ENCODE measurements at regions not wholly inside any gene's neighbourhood (a gene's known extent, or its start where the extent isn't known, plus 50 kb on each side); places are given as distances from the start of the nearest gene placed in this dataset.

- TF ChIP-seq, protein P1, sequence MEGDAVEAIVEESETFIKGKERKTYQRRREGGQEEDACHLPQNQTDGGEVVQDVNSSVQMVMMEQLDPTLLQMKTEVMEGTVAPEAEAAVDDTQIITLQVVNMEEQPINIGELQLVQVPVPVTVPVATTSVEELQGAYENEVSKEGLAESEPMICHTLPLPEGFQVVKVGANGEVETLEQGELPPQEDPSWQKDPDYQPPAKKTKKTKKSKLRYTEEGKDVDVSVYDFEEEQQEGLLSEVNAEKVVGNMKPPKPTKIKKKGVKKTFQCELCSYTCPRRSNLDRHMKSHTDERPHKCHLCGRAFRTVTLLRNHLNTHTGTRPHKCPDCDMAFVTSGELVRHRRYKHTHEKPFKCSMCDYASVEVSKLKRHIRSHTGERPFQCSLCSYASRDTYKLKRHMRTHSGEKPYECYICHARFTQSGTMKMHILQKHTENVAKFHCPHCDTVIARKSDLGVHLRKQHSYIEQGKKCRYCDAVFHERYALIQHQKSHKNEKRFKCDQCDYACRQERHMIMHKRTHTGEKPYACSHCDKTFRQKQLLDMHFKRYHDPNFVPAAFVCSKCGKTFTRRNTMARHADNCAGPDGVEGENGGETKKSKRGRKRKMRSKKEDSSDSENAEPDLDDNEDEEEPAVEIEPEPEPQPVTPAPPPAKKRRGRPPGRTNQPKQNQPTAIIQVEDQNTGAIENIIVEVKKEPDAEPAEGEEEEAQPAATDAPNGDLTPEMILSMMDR (IDR thresholded peaks at IDR 0.05; ENCODE audit: control extremely low read depth, extremely low read depth, low read depth, missing control alignments), result no peak
- DNase-seq (ENCODE audit: extremely low spot score), result no peak
- ChIA-PET POLR2A (interaction anchor here (0.7 kb wide), 1 partner anchor 10 kb away, joined by 3 read pairs; no protein-coding TSS in a partner anchor), CTCF (interaction anchor here (1.0 to 2.7 kb wide), 4 partner anchors 10 to 192 kb away, joined by 3 to 19 read pairs (median 8); no protein-coding TSS in a partner anchor)
Observed at GRCh38 chr2:64837925-64838641, 151.1 kb upstream of the SLC1A4 start.

DNA sequence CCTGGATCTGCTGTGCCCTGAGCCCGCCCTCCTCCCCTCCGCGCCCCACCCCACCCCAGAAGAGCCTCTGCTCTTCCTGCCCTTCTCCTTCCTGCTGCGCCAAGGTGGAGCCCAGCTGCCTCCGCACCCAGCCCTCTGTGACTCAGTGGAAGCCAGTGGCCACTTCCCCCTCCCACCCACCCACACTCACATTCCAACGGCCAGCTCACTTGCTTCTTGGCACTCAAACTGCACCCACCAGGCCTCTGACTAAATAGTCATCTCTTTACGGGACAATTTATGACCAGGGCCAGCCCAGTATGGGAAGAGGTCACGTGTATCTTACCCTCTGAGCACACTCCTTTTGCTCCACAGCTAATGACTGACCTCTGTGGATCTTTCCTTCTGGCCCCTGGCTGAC is 150.4 kb upstream of the SLC1A4 start:
- TF ChIP-seq, protein P1 (IDR thresholded peaks at IDR 0.05; ENCODE audit: control extremely low read depth, extremely low read depth, low read depth, missing control alignments), result no peak
- CTCF ChIA-PET, result interaction anchor here (1.1 to 2.7 kb wide), 3 partner anchors 9 to 230 kb away, joined by 4 to 19 read pairs (median 14); no protein-coding TSS in a partner anchor
- POLR2A ChIA-PET, result no interaction called here
- no peak for DNase-seq (ENCODE audit: extremely low spot score)

DNA sequence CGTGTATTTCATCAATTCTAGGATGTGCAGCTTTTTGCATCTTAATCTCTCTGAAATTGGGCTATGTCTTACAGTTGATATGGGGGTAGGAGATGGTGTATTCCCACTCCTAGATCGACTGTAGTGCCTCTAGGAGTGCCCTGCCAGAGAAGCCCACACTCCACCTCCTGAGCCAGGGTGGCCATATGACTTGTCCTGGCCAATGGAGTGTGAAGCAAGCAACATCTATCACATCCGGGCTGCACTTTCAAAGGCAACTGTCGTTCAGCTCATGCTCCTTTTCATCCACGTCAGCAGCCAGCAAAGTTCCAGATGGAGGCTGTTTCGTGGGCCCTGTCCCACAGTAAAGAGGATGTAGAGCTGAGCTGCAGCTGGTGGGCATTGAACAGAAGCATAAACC is 149.4 kb upstream of the SLC1A4 start:
- TF ChIP-seq, protein P1 (IDR thresholded peaks at IDR 0.05; ENCODE audit: control extremely low read depth, extremely low read depth, low read depth, missing control alignments), result no peak
- peak; percentile 72 for DNase-seq (ENCODE audit: extremely low spot score)
- ChIA-PET CTCF (interaction anchor here (0.9 to 2.7 kb wide), 6 partner anchors 8 to 231 kb away, joined by 3 to 19 read pairs (median 5); no protein-coding TSS in a partner anchor), POLR2A (interaction anchor here (1.5 kb wide), 1 partner anchor 12 kb away, joined by 3 read pairs; no protein-coding TSS in a partner anchor)

- ChIA-PET CTCF (interaction anchor here (1.0 to 2.7 kb wide), 6 partner anchors 8 to 18 kb away, joined by 4 to 19 read pairs (median 10); no protein-coding TSS in a partner anchor), POLR2A (interaction anchor here (1.5 kb wide), 1 partner anchor 13 kb away, joined by 3 read pairs; no protein-coding TSS in a partner anchor)
- TF ChIP-seq, protein P1 (IDR thresholded peaks at IDR 0.05; ENCODE audit: control extremely low read depth, extremely low read depth, low read depth, missing control alignments), result no peak
- DNase-seq (ENCODE audit: extremely low spot score), result no peak
Observed at GRCh38 chr2:64840426-64840881, 148.7 kb upstream of the SLC1A4 start.

DNA sequence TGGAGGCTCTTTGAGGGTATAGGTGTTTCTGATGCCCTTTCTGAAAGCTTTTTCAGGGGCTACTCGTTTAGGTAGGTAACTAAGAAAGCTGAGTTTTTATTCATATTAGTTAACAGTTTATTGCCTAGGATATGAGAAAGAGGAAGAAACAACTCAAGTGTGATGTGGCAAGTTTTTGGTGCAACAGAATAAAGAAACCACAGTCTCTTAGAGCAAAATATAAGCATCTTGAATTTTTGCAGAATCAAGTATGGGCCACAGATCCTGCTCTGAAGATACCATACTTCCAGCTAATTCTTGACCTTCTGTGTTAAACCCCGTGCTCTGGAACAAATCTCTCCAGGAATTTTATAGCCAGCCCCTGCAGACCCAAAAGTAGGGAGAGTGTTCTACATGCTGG is 147.7 kb upstream of the SLC1A4 start:
- CTCF ChIA-PET, result interaction anchor here (1.0 to 1.9 kb wide), 5 partner anchors 10 to 510 kb away, joined by 3 to 13 read pairs (median 4); no protein-coding TSS in a partner anchor
- TF ChIP-seq, protein P1 (IDR thresholded peaks at IDR 0.05; ENCODE audit: control extremely low read depth, extremely low read depth, low read depth, missing control alignments), result no peak
- no peak for DNase-seq (ENCODE audit: extremely low spot score)
- POLR2A ChIA-PET, result interaction anchor here (0.7 kb wide), 1 partner anchor 309 kb away, joined by 3 read pairs; no protein-coding TSS in a partner anchor

- TF ChIP-seq, protein P1 (IDR thresholded peaks at IDR 0.05; ENCODE audit: control extremely low read depth, extremely low read depth, low read depth, missing control alignments), result no peak
- DNase-seq (ENCODE audit: extremely low spot score), result no peak
- ChIA-PET CTCF (interaction anchor here (0.6 to 1.9 kb wide), 7 partner anchors 8 to 511 kb away, joined by 3 to 13 read pairs (median 4); no protein-coding TSS in a partner anchor), POLR2A (no interaction called here)
Observed at GRCh38 chr2:64842030-64842429, 147.2 kb upstream of the SLC1A4 start.
